WI38 (cell line): ENCODE measurements at regions not wholly inside any gene's neighbourhood (a gene's known extent, or its start where the extent isn't known, plus 50 kb on each side); places are given as distances from the start of the nearest gene placed in this dataset.

Source experiments
- H3K4me3 ChIP-seq: 2 replicates; pipeline ENCODE4 v1.5.1; 2011; ENCODE audit warnings: low read depth, mild to moderate bottlenecking, control low read depth, low read length
- CTCF ChIP-seq: IDR thresholded peaks from 2 replicates; pipeline ENCODE4 v1.5.1; 2012; ENCODE audit warnings: low read depth, mild to moderate bottlenecking, control low read depth, low read length

GRCh38 chr21:16323596-16323995, 593.8 kb downstream of the USP25 start:
- TF ChIP-seq CTCF: no peak

GRCh38 chr21:16324630-16325029, 594.8 kb downstream of the USP25 start:
- no peak for TF ChIP-seq CTCF
- H3K4me3 ChIP-seq: no peak overlapping the region

More at GRCh38 chr21:16323596-16323995, 593.8 kb downstream of the USP25 start:
- no peak overlapping the region for H3K4me3 ChIP-seq

GRCh38 chr21:16330082-16330907, 600.5 kb downstream of the USP25 start:
- no peak overlapping the region for H3K4me3 ChIP-seq
- no peak for TF ChIP-seq CTCF

GRCh38 chr21:16330908-16331268, 601.1 kb downstream of the USP25 start:
- H3K4me3 ChIP-seq: no peak overlapping the region

DNA sequence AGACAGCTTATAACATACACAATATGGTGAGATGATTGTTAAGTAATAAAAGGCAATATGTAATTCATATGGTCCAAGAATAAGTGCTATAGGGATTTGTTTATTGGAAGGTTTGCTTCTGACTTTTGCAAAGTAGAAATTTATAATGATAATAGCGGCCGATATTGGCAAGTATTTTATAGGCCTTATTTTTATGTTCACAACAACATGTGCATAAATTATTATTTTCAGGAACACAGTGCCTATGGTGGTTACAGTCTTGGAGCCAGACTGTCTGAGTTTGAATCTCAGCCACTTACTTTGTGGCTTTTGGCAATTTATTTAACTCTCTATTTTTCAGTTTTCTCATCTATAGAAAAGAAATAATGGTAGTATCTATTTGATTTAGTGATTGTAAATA, 607.5 kb downstream of the USP25 start:
- no peak overlapping the region for H3K4me3 ChIP-seq
- no peak for TF ChIP-seq CTCF

More at GRCh38 chr21:16330908-16331268, 601.1 kb downstream of the USP25 start:
- no peak for TF ChIP-seq CTCF

GRCh38 chr21:16342932-16343331, 613.1 kb downstream of the USP25 start:
- H3K4me3 ChIP-seq: no peak overlapping the region

More at GRCh38 chr21:16342932-16343331, 613.1 kb downstream of the USP25 start:
- no peak for TF ChIP-seq CTCF
